ENCODE measurements at regions not wholly inside any gene's neighbourhood (a gene's known extent, or its start where the extent isn't known, plus 50 kb on each side); places are given as distances from the start of the nearest gene placed in this dataset.

- TF ChIP-seq CTCF (IDR thresholded peaks at IDR 0.05) (no peak), POLR2A (IDR thresholded peaks at IDR 0.05) (no peak)
Observed at GRCh38 chr11:11148596-11148995, 204.5 kb downstream of the CSNK2A3 start.
